ENCODE measurements at regions not wholly inside any gene's neighbourhood (a gene's known extent, or its start where the extent isn't known, plus 50 kb on each side); places are given as distances from the start of the nearest gene placed in this dataset.

DNA sequence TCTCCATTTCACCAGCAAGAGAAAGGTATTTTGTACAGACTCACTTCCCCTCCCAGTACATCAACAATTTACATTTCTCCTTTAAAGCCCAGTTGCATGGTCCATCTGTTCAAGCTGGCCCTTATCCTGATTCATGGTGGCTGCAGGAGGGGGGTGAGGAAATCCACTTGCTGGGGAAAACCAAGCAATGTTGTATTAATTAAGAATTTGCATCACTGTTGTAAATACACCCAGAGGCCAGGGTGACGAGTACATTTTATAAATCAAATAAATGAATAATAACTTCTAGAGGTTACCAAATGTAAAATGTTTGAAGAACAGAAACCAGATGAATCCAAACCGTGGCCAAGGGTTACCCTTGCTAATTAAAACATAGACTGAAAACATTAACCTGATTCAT lies 395.9 kb upstream of the INTU start:
- H3K4me1 Mint-ChIP-seq = no peaks in the 10 kb centered on the region

DNA sequence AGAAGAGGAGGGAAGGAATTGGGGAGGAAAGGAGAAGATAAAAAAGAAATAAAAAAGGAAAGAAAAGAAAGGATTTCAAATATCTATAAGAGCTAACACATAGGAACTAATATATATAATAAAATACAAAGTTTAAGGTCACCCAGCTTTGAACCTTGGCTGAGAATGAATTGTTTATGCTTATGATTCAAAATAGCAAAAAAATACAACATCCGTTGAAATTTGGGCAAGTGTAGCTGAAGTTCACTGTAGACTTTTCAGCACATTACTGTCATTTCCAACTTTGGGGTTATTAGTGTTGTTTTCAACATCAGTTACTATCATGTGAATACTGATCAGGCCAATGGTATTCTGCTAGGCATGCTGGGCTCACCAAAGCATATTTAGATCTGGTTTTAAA lies 395.2 kb upstream of the INTU start:
- Histone ChIP-seq H3K79me2 (ENCODE audit: control insufficient read depth, insufficient read depth, low read length) (no peaks in the 10 kb centered on the region), H3K9ac (ENCODE audit: low read length) (no peak overlapping the region), H3K9me3 (ENCODE audit: control extremely low read depth in 1 of 3, control insufficient read depth in 2 of 3, insufficient read depth in 1 of 3, low read length in 2 of 3) (no peaks in the 10 kb centered on the region), H2AFZ (ENCODE audit: insufficient read depth, low read depth, low read length, poor library complexity, severe bottlenecking) (no peak overlapping the region), H3K27me3 (replicated peaks in 1 of 4; ENCODE audit: control extremely low read depth in 1 of 4, control insufficient read depth in 3 of 4, insufficient read depth in 4 of 4, low read length in 3 of 4) (no peaks in the 10 kb centered on the region), H4K20me1 (ENCODE audit: control insufficient read depth, insufficient read depth, low read length, poor library complexity, severe bottlenecking) (no peaks in the 10 kb centered on the region), H3K4me3 (ENCODE audit: control extremely low read depth in 1 of 5, extremely low read depth in 1 of 5, insufficient read depth in 1 of 5, low read depth in 2 of 5, low read length in 4 of 5) (no peak overlapping the region), H3K4me1 (ENCODE audit: control insufficient read depth in 2 of 2, insufficient read depth in 2 of 2, low read length in 2 of 2) (no peaks in the 10 kb centered on the region), H3K36me3 (replicated peaks in 1 of 2; ENCODE audit: control extremely low read depth in 1 of 2, control insufficient read depth in 1 of 2, extremely low read depth in 1 of 2, insufficient read depth in 2 of 2, low read length in 1 of 2) (no peaks in the 10 kb centered on the region), H3K27ac (ENCODE audit: low read length in 2 of 2) (no peak overlapping the region), H3K4me2 (replicated peaks; ENCODE audit: low read depth, low read length, poor library complexity, severe bottlenecking) (no peak overlapping the region)
- Mint-ChIP-seq H3K27me3 (no peaks in the 10 kb centered on the region), H3K9me3 (ENCODE audit: insufficient read depth) (no peaks in the 10 kb centered on the region), H3K27ac (no peak overlapping the region), H3K4me1 (no peaks in the 10 kb centered on the region), H3K4me3 (no peak overlapping the region)
- ATAC-seq (ENCODE audit: low read depth) (no peak), DNase-seq (no peak)
- TF ChIP-seq CTCF (IDR thresholded peaks at IDR 0.05) (no peak), EZH2 (IDR thresholded peaks at IDR 0.05; ENCODE audit: borderline replicate concordance, insufficient read depth, low read depth, low read length, poor library complexity, severe bottlenecking) (no peak)
- ChIA-PET CTCF (no interaction called here), POLR2A (no interaction called here)
- no CpG with 5 or more reads among the region's 1 CpG for WGBS (ENCODE audit: insufficient coverage)
- intact Hi-C loops (cut with micrococcal nuclease) = no loop called here

More for the DNA sequence above, 395.9 kb upstream of the INTU start:
- H3K27ac ChIP-seq (ENCODE audit: low read length in 2 of 2) = no peak overlapping the region
- no peaks in the 10 kb centered on the region for H3K27me3 ChIP-seq (replicated peaks in 1 of 4; ENCODE audit: control extremely low read depth in 1 of 4, control insufficient read depth in 3 of 4, insufficient read depth in 4 of 4, low read length in 3 of 4)
- Mint-ChIP-seq H3K9me3 (ENCODE audit: insufficient read depth) (no peaks in the 10 kb centered on the region), H3K27me3 (no peaks in the 10 kb centered on the region), H3K4me3 (no peak overlapping the region), H3K27ac (no peak overlapping the region)
- no CpG with 5 or more reads among the region's 2 CpGs for WGBS (ENCODE audit: insufficient coverage)
- POLR2A ChIA-PET = no interaction called here
- no peak for DNase-seq
- intact Hi-C loops (cut with micrococcal nuclease) = no loop called here
- H3K9ac ChIP-seq (ENCODE audit: low read length) = no peak overlapping the region
- no peaks in the 10 kb centered on the region for H3K36me3 ChIP-seq (replicated peaks in 1 of 2; ENCODE audit: control extremely low read depth in 1 of 2, control insufficient read depth in 1 of 2, extremely low read depth in 1 of 2, insufficient read depth in 2 of 2, low read length in 1 of 2)
- no peak overlapping the region for H3K4me3 ChIP-seq (ENCODE audit: control extremely low read depth in 1 of 5, extremely low read depth in 1 of 5, insufficient read depth in 1 of 5, low read depth in 2 of 5, low read length in 4 of 5)
- CTCF ChIA-PET = no interaction called here
- TF ChIP-seq CTCF (IDR thresholded peaks at IDR 0.05) (no peak), EZH2 (IDR thresholded peaks at IDR 0.05; ENCODE audit: borderline replicate concordance, insufficient read depth, low read depth, low read length, poor library complexity, severe bottlenecking) (no peak)
- no peaks in the 10 kb centered on the region for H4K20me1 ChIP-seq (ENCODE audit: control insufficient read depth, insufficient read depth, low read length, poor library complexity, severe bottlenecking)
- ATAC-seq (ENCODE audit: low read depth) = no peak
- no peak overlapping the region for H3K4me2 ChIP-seq (replicated peaks; ENCODE audit: low read depth, low read length, poor library complexity, severe bottlenecking)
- H3K79me2 ChIP-seq (ENCODE audit: control insufficient read depth, insufficient read depth, low read length) = no peaks in the 10 kb centered on the region
- H3K4me1 ChIP-seq (ENCODE audit: control insufficient read depth in 2 of 2, insufficient read depth in 2 of 2, low read length in 2 of 2) = no peaks in the 10 kb centered on the region
- H2AFZ ChIP-seq (ENCODE audit: insufficient read depth, low read depth, low read length, poor library complexity, severe bottlenecking) = no peak overlapping the region
- no peaks in the 10 kb centered on the region for H3K9me3 ChIP-seq (ENCODE audit: control extremely low read depth in 1 of 3, control insufficient read depth in 2 of 3, insufficient read depth in 1 of 3, low read length in 2 of 3)

Data from B cell (primary cell).